Stimulated activated CD8-positive, alpha-beta memory T cell treated with anti-CD3 and anti-CD28 coated beads, Interleukin-4, amount 100 ng/mL, for 4 hours (primary cell): ENCODE measurements at regions not wholly inside any gene's neighbourhood (a gene's known extent, or its start where the extent isn't known, plus 50 kb on each side); places are given as distances from the start of the nearest gene placed in this dataset.

ENCODE experiments used
- DNase-seq, 2 donors: peaks; one replicate each; pipeline ENCODE4 v3.0.0-alpha.2; 2020; ENCODE audit warnings: low read depth in 2 of 2, low spot score in 1 of 2

- DNase-seq = no peak
Measured at GRCh38 chr11:112773264-112773663, 188.0 kb upstream of the NCAM1 start.

GRCh38 chr11:112776834-112777233 is 184.4 kb upstream of the NCAM1 start:
- no peak for DNase-seq

- DNase-seq = no peak
Measured at GRCh38 chr11:112777283-112777751, 183.9 kb upstream of the NCAM1 start.

- DNase-seq = no peak
Measured at GRCh38 chr11:112778091-112778876, 182.9 kb upstream of the NCAM1 start.

GRCh38 chr11:112778877-112779266 is 182.3 kb upstream of the NCAM1 start:
- no peak for DNase-seq

GRCh38 chr11:112780351-112781087 is 180.7 kb upstream of the NCAM1 start:
- DNase-seq = no peak

GRCh38 chr11:112783945-112784322 is 177.3 kb upstream of the NCAM1 start:
- no peak for DNase-seq

GRCh38 chr11:112784323-112785073 is 176.7 kb upstream of the NCAM1 start:
- DNase-seq = no peak

- DNase-seq = no peak
Measured at GRCh38 chr11:112785149-112785548, 176.1 kb upstream of the NCAM1 start.

GRCh38 chr11:112785719-112786118 is 175.5 kb upstream of the NCAM1 start:
- no peak for DNase-seq

- DNase-seq = no peak
Measured at GRCh38 chr11:112786196-112786595, 175.0 kb upstream of the NCAM1 start.

- DNase-seq = no peak
Measured at GRCh38 chr11:112786886-112787530, 174.2 kb upstream of the NCAM1 start.

GRCh38 chr11:112789481-112789880 is 171.7 kb upstream of the NCAM1 start:
- DNase-seq = no peak

- no peak for DNase-seq
Measured at GRCh38 chr11:112790286-112790685, 170.9 kb upstream of the NCAM1 start.

- DNase-seq = no peak
Measured at GRCh38 chr11:112792070-112792469, 169.2 kb upstream of the NCAM1 start.

- no peak for DNase-seq
Measured at GRCh38 chr11:112793416-112793815, 167.8 kb upstream of the NCAM1 start.

GRCh38 chr11:112794331-112794846 is 166.8 kb upstream of the NCAM1 start:
- no peak for DNase-seq

- DNase-seq = no peak
Measured at GRCh38 chr11:112795142-112795815, 165.9 kb upstream of the NCAM1 start.

GRCh38 chr11:112795911-112796649 is 165.1 kb upstream of the NCAM1 start:
- no peak for DNase-seq

GRCh38 chr11:112797092-112797491 is 164.1 kb upstream of the NCAM1 start:
- DNase-seq = no peak
